ENCODE measurements at regions not wholly inside any gene's neighbourhood (a gene's known extent, or its start where the extent isn't known, plus 50 kb on each side); places are given as distances from the start of the nearest gene placed in this dataset.
A peak's percentile ranks its signal among the peaks of the same experiment; 100 is the strongest.

DNA sequence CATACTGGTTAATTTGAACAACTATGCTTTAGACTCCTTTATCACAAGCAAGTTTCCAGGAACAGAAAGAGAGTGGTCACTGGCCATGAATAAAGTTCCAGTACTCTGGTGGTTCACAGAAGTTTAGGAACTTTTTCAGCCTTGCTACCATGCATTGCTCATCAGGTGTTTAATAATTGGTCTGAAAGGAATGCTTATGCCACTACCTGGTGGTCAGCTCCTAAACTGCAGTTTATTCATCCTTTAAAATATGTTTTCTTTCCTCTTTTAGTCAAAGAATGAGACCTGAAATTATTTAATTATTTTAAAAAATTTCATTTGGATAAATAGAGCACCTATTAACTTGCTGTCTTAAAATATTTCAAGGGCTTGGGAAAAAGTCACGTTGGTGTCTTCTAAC is 260.1 kb upstream of the OR4E1 start:
- no peak for TF ChIP-seq GLIS3 (CRISPR knock-in tag; IDR thresholded peaks at IDR 0.05)
- no peak for TF ChIP-seq TOX (CRISPR knock-in tag; IDR thresholded peaks at IDR 0.05; ENCODE audit: borderline replicate concordance)
- no peak for TF ChIP-seq ZNF8 (CRISPR knock-in tag; IDR thresholded peaks at IDR 0.05)
- no peak for TF ChIP-seq ZFP3 (CRISPR knock-in tag; IDR thresholded peaks at IDR 0.05)
- TF ChIP-seq CSDC2 (CRISPR knock-in tag; IDR thresholded peaks at IDR 0.05), result no peak
- no peak for TF ChIP-seq ZNF70 (CRISPR knock-in tag; IDR thresholded peaks at IDR 0.05)
- TF ChIP-seq, protein P1, sequence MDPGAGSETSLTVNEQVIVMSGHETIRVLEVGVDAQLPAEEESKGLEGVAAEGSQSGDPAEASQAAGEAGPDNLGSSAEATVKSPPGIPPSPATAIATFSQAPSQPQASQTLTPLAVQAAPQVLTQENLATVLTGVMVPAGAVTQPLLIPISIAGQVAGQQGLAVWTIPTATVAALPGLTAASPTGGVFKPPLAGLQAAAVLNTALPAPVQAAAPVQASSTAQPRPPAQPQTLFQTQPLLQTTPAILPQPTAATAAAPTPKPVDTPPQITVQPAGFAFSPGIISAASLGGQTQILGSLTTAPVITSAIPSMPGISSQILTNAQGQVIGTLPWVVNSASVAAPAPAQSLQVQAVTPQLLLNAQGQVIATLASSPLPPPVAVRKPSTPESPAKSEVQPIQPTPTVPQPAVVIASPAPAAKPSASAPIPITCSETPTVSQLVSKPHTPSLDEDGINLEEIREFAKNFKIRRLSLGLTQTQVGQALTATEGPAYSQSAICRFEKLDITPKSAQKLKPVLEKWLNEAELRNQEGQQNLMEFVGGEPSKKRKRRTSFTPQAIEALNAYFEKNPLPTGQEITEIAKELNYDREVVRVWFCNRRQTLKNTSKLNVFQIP (CRISPR knock-in tag; IDR thresholded peaks at IDR 0.05; ENCODE audit: borderline replicate concordance, low read depth), result no peak
- no peak for ATAC-seq

DNA sequence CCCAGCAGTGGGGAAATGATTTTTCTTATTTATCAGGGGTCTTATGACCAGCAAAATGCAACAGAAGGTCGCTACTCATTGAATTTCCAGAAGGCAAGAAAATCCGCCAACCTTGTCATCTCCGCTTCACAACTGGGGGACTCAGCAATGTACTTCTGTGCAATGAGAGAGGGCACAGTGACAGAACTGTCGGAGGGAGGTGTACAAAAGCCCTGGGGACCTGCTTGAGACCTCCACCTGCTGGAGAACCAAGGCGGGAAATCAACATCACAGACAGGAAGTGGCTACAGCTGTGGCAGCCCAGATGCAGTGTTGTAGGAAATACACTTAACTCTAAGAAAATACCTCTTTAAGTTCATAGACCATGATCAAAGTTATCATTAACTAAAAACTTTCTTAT is 250.9 kb upstream of the OR4E1 start:
- ATAC-seq, result no peak
- TF ChIP-seq, protein P2, sequence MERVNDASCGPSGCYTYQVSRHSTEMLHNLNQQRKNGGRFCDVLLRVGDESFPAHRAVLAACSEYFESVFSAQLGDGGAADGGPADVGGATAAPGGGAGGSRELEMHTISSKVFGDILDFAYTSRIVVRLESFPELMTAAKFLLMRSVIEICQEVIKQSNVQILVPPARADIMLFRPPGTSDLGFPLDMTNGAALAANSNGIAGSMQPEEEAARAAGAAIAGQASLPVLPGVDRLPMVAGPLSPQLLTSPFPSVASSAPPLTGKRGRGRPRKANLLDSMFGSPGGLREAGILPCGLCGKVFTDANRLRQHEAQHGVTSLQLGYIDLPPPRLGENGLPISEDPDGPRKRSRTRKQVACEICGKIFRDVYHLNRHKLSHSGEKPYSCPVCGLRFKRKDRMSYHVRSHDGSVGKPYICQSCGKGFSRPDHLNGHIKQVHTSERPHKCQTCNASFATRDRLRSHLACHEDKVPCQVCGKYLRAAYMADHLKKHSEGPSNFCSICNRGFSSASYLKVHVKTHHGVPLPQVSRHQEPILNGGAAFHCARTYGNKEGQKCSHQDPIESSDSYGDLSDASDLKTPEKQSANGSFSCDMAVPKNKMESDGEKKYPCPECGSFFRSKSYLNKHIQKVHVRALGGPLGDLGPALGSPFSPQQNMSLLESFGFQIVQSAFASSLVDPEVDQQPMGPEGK (CRISPR knock-in tag; IDR thresholded peaks at IDR 0.05; ENCODE audit: borderline replicate concordance), result no peak
- TF ChIP-seq RARB (CRISPR knock-in tag; IDR thresholded peaks at IDR 0.05) (no peak), BACH2 (CRISPR knock-in tag; IDR thresholded peaks at IDR 0.05; ENCODE audit: borderline replicate concordance) (no peak), ARNTL (CRISPR knock-in tag; IDR thresholded peaks at IDR 0.05; ENCODE audit: borderline replicate concordance, low read depth) (no peak), ZFP30 (CRISPR knock-in tag; IDR thresholded peaks at IDR 0.05) (no peak), CSDC2 (CRISPR knock-in tag; IDR thresholded peaks at IDR 0.05) (no peak), GLIS3 (CRISPR knock-in tag; IDR thresholded peaks at IDR 0.05) (no peak), ZNF70 (CRISPR knock-in tag; IDR thresholded peaks at IDR 0.05) (no peak)
- TF ChIP-seq, protein P3, sequence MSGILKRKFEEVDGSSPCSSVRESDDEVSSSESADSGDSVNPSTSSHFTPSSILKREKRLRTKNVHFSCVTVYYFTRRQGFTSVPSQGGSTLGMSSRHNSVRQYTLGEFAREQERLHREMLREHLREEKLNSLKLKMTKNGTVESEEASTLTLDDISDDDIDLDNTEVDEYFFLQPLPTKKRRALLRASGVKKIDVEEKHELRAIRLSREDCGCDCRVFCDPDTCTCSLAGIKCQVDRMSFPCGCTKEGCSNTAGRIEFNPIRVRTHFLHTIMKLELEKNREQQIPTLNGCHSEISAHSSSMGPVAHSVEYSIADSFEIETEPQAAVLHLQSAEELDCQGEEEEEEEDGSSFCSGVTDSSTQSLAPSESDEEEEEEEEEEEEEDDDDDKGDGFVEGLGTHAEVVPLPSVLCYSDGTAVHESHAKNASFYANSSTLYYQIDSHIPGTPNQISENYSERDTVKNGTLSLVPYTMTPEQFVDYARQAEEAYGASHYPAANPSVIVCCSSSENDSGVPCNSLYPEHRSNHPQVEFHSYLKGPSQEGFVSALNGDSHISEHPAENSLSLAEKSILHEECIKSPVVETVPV (CRISPR knock-in tag; IDR thresholded peaks at IDR 0.05), result no peak
- TF ChIP-seq, protein P1 (CRISPR knock-in tag; IDR thresholded peaks at IDR 0.05; ENCODE audit: borderline replicate concordance, low read depth), result no peak

DNA sequence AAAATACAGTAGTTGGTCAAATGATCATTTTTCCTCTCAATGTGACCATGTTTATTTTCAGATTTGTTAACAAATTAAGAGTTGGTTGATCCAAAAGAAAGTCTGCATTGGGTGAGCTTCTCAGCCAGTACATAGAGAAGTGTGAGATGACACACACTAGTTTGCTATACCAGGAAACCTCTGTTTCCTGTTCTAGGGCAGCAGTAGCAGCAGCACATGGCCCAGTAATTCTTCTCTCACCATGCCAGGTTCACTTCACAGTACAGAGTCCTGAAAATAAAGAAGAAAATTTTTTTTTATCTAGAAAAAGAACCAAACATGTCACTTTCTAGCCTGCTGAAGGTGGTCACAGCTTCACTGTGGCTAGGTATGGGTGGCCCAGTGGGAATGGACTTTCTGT is 250.2 kb upstream of the OR4E1 start:
- TF ChIP-seq CSDC2 (CRISPR knock-in tag; IDR thresholded peaks at IDR 0.05) (no peak), ZFP3 (CRISPR knock-in tag; IDR thresholded peaks at IDR 0.05) (no peak), ZNF565 (CRISPR knock-in tag; conservative IDR thresholded peaks at IDR 0.05; ENCODE audit: low read depth) (no peak), ZNF70 (CRISPR knock-in tag; IDR thresholded peaks at IDR 0.05) (no peak), TCF4 (CRISPR knock-in tag; IDR thresholded peaks at IDR 0.05; ENCODE audit: borderline replicate concordance) (no peak), RARB (CRISPR knock-in tag; IDR thresholded peaks at IDR 0.05) (no peak)
- TF ChIP-seq, protein P3 (CRISPR knock-in tag; IDR thresholded peaks at IDR 0.05), result no peak
- ATAC-seq, result no peak

DNA sequence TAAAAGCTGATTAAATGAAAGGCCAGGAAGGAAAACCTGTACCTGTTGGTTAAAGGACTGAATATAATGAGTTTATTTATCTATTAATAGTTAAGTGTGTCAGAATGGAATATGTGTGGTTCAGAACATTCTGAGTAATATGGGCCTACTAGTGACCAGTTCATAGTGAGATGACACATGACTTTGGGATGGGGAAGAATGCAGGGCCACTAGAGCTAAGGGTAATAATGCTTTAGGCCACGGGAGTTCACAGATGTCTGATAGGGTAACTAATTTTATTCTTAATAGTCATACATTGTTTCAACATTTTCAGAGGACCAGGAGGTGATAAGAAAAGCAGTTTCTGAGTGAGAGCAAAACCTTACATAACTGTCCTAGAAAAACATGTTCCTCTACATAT is 247.8 kb upstream of the OR4E1 start:
- TF ChIP-seq ZFP3 (CRISPR knock-in tag; IDR thresholded peaks at IDR 0.05), result no peak
- TF ChIP-seq ZNF70 (CRISPR knock-in tag; IDR thresholded peaks at IDR 0.05), result no peak
- ATAC-seq, result no peak

DNA sequence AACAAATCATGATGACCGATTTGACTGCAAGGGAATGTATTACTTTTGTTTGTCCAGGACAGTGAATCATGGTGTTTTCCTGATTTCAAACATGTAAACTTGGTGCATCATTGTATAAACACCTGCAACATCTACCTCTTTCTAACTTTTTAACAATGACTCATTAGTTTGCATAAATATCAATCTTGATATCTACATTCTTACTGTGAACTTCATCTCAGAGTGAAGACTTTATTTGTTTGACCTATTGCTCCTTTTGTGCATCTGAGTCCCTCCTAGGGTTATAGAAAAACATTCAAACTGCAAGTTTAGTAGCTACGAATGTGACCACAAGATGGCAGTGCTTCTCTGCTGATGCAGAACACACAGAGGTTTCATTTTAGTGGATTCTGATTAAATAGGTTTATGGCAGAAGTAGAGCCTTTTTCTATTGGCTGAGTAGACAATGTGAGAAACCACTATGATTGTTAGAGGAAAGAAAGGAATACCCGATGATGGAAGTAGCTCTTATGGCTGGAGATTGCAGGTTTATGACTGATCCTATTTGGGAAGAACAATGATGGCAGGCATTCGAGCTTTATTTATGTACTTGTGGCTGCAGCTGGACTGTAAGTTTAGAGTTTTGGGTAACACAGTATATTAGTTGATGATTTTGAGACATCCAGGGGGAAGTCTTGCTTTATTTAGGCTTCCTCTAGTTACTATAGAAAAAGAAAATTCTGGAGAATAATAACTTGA is 244.2 kb upstream of the OR4E1 start:
- ATAC-seq, result peak; percentile 93
- TF ChIP-seq ZFP30 (CRISPR knock-in tag; IDR thresholded peaks at IDR 0.05) (no peak), RARB (CRISPR knock-in tag; IDR thresholded peaks at IDR 0.05) (no peak)
